A549 (cell line): ENCODE measurements at regions not wholly inside any gene's neighbourhood (a gene's known extent, or its start where the extent isn't known, plus 50 kb on each side); places are given as distances from the start of the nearest gene placed in this dataset.

Experiments used
- ATAC-seq, 2 experiments: fragments of 200-7000 bp in 1 of 2; fragments of >200 bp in 1 of 2; cut with Nextera tagmentation in 1 of 2; cut with Tn5 transposase in 1 of 2; 3 replicates each; pipeline versions ENCODE4 v1.8.0 to v1.9.1; 2018 to 2020; ENCODE audit warnings: mild to moderate bottlenecking in 1 of 2, moderate library complexity in 1 of 2
- CTCF ChIA-PET: fragments of 300-600 bp; sonication (Branson Sonifier 250); formaldehyde crosslinking; extraction: SDS; loops from one replicate; lab custom pipeline; 2021; ENCODE audit warnings: antibody characterized with exemption, inconsistent platforms; lab: Yijun Ruan, JAX
- POLR2A ChIA-PET: fragments of 350-600 bp; formaldehyde crosslinking; extraction: SDS; loops from one replicate; lab custom pipeline; 2021; ENCODE audit warnings: antibody characterized with exemption, inconsistent platforms; lab: Yijun Ruan, JAX
- DNase-seq, 2 experiments: peaks; one replicate each; pipeline versions ENCODE4 v3.0.0 to v3.0.0-alpha.2; 2011 to 2016; ENCODE audit warnings: low read depth in 1 of 2, low spot score in 1 of 2
- FAIRE-seq: peaks from 2 replicates; lab custom pipeline; 2011; peaks lifted over from hg19 to GRCh38; lab: Jason Lieb, UNC
- H3K27ac ChIP-seq, 2 experiments: fragments of >200 bp; sonication (Bioruptor Twin); formaldehyde crosslinking; 3 replicates each; pipeline ENCODE4 v1.5.1; 2016 to 2017
- H3K4me1 ChIP-seq: fragments of >200 bp; sonication (Bioruptor Twin); formaldehyde crosslinking; 3 replicates; pipeline ENCODE4 v1.6.1; 2016
- H3K4me2 ChIP-seq: fragments of >200 bp; sonication (Bioruptor Twin); formaldehyde crosslinking; 3 replicates; pipeline ENCODE4 v1.6.1; 2016
- H3K4me3 ChIP-seq: fragments of >200 bp; sonication (Bioruptor Twin); formaldehyde crosslinking; 3 replicates; pipeline ENCODE4 v1.5.1; 2016
- H3K9me3 ChIP-seq: fragments of >200 bp; sonication (Bioruptor Twin); formaldehyde crosslinking; 3 replicates; pipeline ENCODE4 v1.6.1; 2016
- ATOH8 ChIP-seq: fragments of 250-450 bp; sonication (Bioruptor Pico); IDR thresholded peaks from 2 replicates; pipeline ENCODE4 v1.5.0; 2020; ENCODE audit warnings: low read depth, mild to moderate bottlenecking, moderate library complexity
- CHD2 ChIP-seq: fragments of 150-350 bp; IDR thresholded peaks from 2 replicates; pipeline ENCODE4 v1.6.1; 2014; ENCODE audit warnings: low read length; ENCODE audit not compliant: partially characterized antibody
- CHD4 ChIP-seq: fragments of 200-600 bp; sonication (generic); IDR thresholded peaks from 2 replicates; pipeline ENCODE4 v1.6.1; 2016; ENCODE audit warnings: antibody characterized with exemption, mild to moderate bottlenecking, borderline replicate concordance
- EHF ChIP-seq: fragments of 250-450 bp; sonication (Bioruptor Pico); IDR thresholded peaks from 2 replicates; pipeline ENCODE4 v1.5.0; 2020; ENCODE audit warnings: mild to moderate bottlenecking
- EP300 ChIP-seq, 2 experiments: fragments of >200 bp; sonication (Bioruptor Twin); formaldehyde crosslinking; IDR thresholded peaks; 2 replicates in 1 of 2; 3 replicates in 1 of 2; pipeline ENCODE4 v1.6.1; 2016 to 2017
- ESRRA ChIP-seq: fragments of 150-350 bp; IDR thresholded peaks from 2 replicates; pipeline ENCODE4 v1.6.1; 2014; ENCODE audit warnings: mild to moderate bottlenecking, low read length, borderline replicate concordance
- FOXS1 ChIP-seq: fragments of 250-450 bp; sonication (Bioruptor Pico); IDR thresholded peaks from 2 replicates; pipeline ENCODE4 v1.5.0; 2020; ENCODE audit warnings: mild to moderate bottlenecking, moderate library complexity
- HEYL ChIP-seq: fragments of 250-450 bp; sonication (Bioruptor Pico); IDR thresholded peaks from 2 replicates; pipeline ENCODE4 v1.8.0; 2021; ENCODE audit warnings: mild to moderate bottlenecking, moderate library complexity
- HOXB13 ChIP-seq: fragments of 250-450 bp; sonication (Bioruptor Pico); IDR thresholded peaks from 2 replicates; pipeline ENCODE4 v1.5.0; 2020; ENCODE audit warnings: low read depth, mild to moderate bottlenecking, moderate library complexity
- JUN ChIP-seq, 2 experiments: fragments of >200 bp; sonication (Bioruptor Twin); formaldehyde crosslinking; IDR thresholded peaks; 2 replicates in 1 of 2; 3 replicates in 1 of 2; pipeline ENCODE4 v1.6.1; 2016 to 2017
- JUNB ChIP-seq: fragments of >200 bp; sonication (Bioruptor Twin); formaldehyde crosslinking; IDR thresholded peaks from 2 replicates; pipeline ENCODE4 v1.6.1; 2016
- KDM1A ChIP-seq: fragments of 200-600 bp; sonication (generic); IDR thresholded peaks from 2 replicates; pipeline ENCODE4 v1.6.1; 2016; ENCODE audit warnings: low read depth, mild to moderate bottlenecking
- MAFK ChIP-seq: fragments of 450-650 bp; IDR thresholded peaks from 2 replicates; pipeline ENCODE4 v1.6.1; 2014; ENCODE audit not compliant: partially characterized antibody
- NR3C1 ChIP-seq: fragments of >200 bp; sonication (Bioruptor Twin); formaldehyde crosslinking; IDR thresholded peaks from 3 replicates; pipeline ENCODE4 v1.6.1; 2017
- PHF8 ChIP-seq: fragments of 200-600 bp; sonication (generic); IDR thresholded peaks from 2 replicates; pipeline ENCODE4 v1.6.1; 2016; ENCODE audit warnings: low read depth, mild to moderate bottlenecking, antibody characterized with exemption, moderate library complexity, borderline replicate concordance
- POLR2A ChIP-seq: IDR thresholded peaks from 2 replicates; pipeline ENCODE4 v1.6.1; 2012; ENCODE audit warnings: mild to moderate bottlenecking, low read length
- RAD21 ChIP-seq, 2 experiments: fragments of >200 bp in 1 of 2; sonication (Bioruptor Twin) in 1 of 2; formaldehyde crosslinking in 1 of 2; IDR thresholded peaks in 1 of 2; conservative IDR thresholded peaks in 1 of 2; 2 replicates in 1 of 2; 3 replicates in 1 of 2; pipeline ENCODE4 v1.6.1; 2012 to 2018; ENCODE audit warnings: inconsistent platforms in 1 of 2
- RFX5 ChIP-seq: fragments of 450-650 bp; IDR thresholded peaks from 2 replicates; pipeline ENCODE4 v1.7.1; 2014; ENCODE audit warnings: antibody characterized with exemption, mild to moderate bottlenecking, moderate library complexity
- SMC3 ChIP-seq: fragments of >200 bp; sonication (Bioruptor Twin); formaldehyde crosslinking; IDR thresholded peaks from 3 replicates; pipeline ENCODE4 v1.6.1; 2018; ENCODE audit warnings: inconsistent platforms
- SREBF2 ChIP-seq: fragments of 450-650 bp; IDR thresholded peaks from 2 replicates; pipeline ENCODE4 v1.6.1; 2014; ENCODE audit warnings: mild to moderate bottlenecking, moderate library complexity
- TFCP2L1 ChIP-seq: fragments of 250-450 bp; sonication (Bioruptor Pico); IDR thresholded peaks from 2 replicates; pipeline ENCODE4 v1.5.0; 2021; ENCODE audit warnings: mild to moderate bottlenecking
- USF2 ChIP-seq: fragments of 450-650 bp; IDR thresholded peaks from 2 replicates; pipeline ENCODE4 v1.6.1; 2014; ENCODE audit warnings: antibody characterized with exemption
- ZC3H11A ChIP-seq: fragments of 450-650 bp; IDR thresholded peaks from 2 replicates; pipeline ENCODE4 v1.6.1; 2014; ENCODE audit warnings: antibody characterized with exemption, mild to moderate bottlenecking
- ZFP36 ChIP-seq: fragments of 450-650 bp; IDR thresholded peaks from 2 replicates; pipeline ENCODE4 v1.6.1; 2014; ENCODE audit warnings: borderline replicate concordance; ENCODE audit not compliant: partially characterized antibody
- ZSCAN20 ChIP-seq: fragments of 250-450 bp; sonication (Bioruptor Pico); IDR thresholded peaks from 2 replicates; pipeline ENCODE4 v1.8.0; 2022; ENCODE audit warnings: mild to moderate bottlenecking, moderate library complexity
- WGBS: methylation state at CpG from one replicate; pipeline ENCODE4 v1.1.6; 2017; ENCODE audit errors: missing lambda C conversion rate; 5-methylcytosine and 5-hydroxymethylcytosine counted together

GRCh38 chr1:105398909-105399308, 1649.2 kb downstream of the AMY1C start (continued):
- no peak for TF ChIP-seq HEYL (CRISPR knock-in tag)
- no peak for TF ChIP-seq SMC3
- TF ChIP-seq ZC3H11A: no peak
- TF ChIP-seq USF2: no peak
- TF ChIP-seq PHF8: no peak
- TF ChIP-seq, all 56 proteins: peak for 0

DNA sequence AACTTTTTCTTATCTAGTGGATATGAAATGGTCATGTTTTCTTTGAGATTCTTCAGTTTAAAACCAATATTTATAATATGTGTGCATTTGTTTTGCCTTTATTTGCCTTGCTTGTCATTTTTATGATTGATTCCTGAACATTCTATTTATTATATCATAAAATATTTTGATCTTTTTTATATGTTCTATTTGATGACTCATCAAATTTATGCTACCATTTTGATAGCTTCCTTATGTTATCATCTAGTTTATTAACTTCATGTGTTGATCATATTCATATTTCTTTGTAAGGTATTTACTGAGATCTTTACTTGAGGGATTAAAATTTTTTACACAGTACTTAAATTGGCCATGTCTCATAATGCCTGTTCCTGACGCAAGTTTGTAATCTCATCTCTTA, 1650.0 kb downstream of the AMY1C start:
- ATAC-seq: no peak
- H3K27ac ChIP-seq: no peak overlapping the region
- peak; percentile 78 for TF ChIP-seq MAFK
- no peak for TF ChIP-seq JUNB
- CTCF ChIA-PET: no interaction called here
- H3K9me3 ChIP-seq: no peaks in the 10 kb centered on the region
- FAIRE-seq: no peak
- H3K4me2 ChIP-seq: no peak overlapping the region
- no peaks in the 10 kb centered on the region for H3K4me1 ChIP-seq
- 38% methylated on average over 1 of the region's 1 CpG for WGBS
- no peak overlapping the region for H3K4me3 ChIP-seq
- POLR2A ChIA-PET: no interaction called here
- DNase-seq: no peak

- Histone ChIP-seq H3K27ac (no peak overlapping the region), H3K4me2 (no peak overlapping the region), H3K4me1 (no peaks in the 10 kb centered on the region), H3K4me3 (no peak overlapping the region), H3K9me3 (no peaks in the 10 kb centered on the region)
- no peak for ATAC-seq
- TF ChIP-seq FOXS1 (no peak), ZSCAN20 (CRISPR knock-in tag) (no peak), HOXB13 (CRISPR knock-in tag) (no peak), NR3C1 (no peak), JUN (IDR thresholded peaks at IDR 0.05) (no peak), RFX5 (no peak), KDM1A (no peak), ATOH8 (CRISPR knock-in tag) (no peak), POLR2A (no peak), CHD2 (no peak), EHF (CRISPR knock-in tag) (no peak), RAD21 (conservative IDR thresholded peaks at IDR 0.05 in 1 of 2, IDR thresholded peaks at IDR 0.05 in 1 of 2) (no peak), JUNB (no peak), SREBF2 (no peak), ZFP36 (no peak), ESRRA (no peak)
- CTCF ChIA-PET: no interaction called here
- no peak for DNase-seq
- FAIRE-seq: no peak
- 0% methylated on average over 2 of the region's 3 CpGs for WGBS
- POLR2A ChIA-PET: no interaction called here
Measured at GRCh38 chr1:105416261-105416660, 1640.2 kb upstream of the PRMT6 start.

GRCh38 chr1:105419030-105419429, 1637.4 kb upstream of the PRMT6 start:
- no peak for ATAC-seq
- no peak for FAIRE-seq
- H3K9me3 ChIP-seq: no peaks in the 10 kb centered on the region
- TF ChIP-seq EP300 (IDR thresholded peaks at IDR 0.05) (no peak), TFCP2L1 (no peak), CHD4 (no peak)
- CTCF ChIA-PET: no interaction called here
- H3K4me2 ChIP-seq: no peak overlapping the region
- no peak overlapping the region for H3K27ac ChIP-seq
- POLR2A ChIA-PET: no interaction called here
- H3K4me3 ChIP-seq: no peak overlapping the region
- no peaks in the 10 kb centered on the region for H3K4me1 ChIP-seq
- 0% methylated on average over 1 of the region's 1 CpG for WGBS
- DNase-seq: no peak
